IMR-90 (cell line): ENCODE measurements at regions not wholly inside any gene's neighbourhood (a gene's known extent, or its start where the extent isn't known, plus 50 kb on each side); places are given as distances from the start of the nearest gene placed in this dataset.

Experiments
- ATAC-seq: fragments of 200-7000 bp; cut with Tn5 transposase; 2 replicates; pipeline ENCODE4 v1.9.1; 2020; ENCODE audit warnings: low read depth, mild to moderate bottlenecking, moderate library complexity
- BruUV-seq: library from RNA; stranded (reverse); fragments of 400-500 nt; replicated peaks from 2 replicates; lab custom pipeline; 2021; lab: Mats Ljungman, UMichigan
- CTCF ChIA-PET: fragments of 300-600 bp; formaldehyde crosslinking; extraction: SDS; loops from one replicate; lab custom pipeline; 2021; ENCODE audit warnings: antibody characterized with exemption; lab: Yijun Ruan, JAX
- POLR2A ChIA-PET: fragments of 300-600 bp; sonication (Branson Sonifier 250); formaldehyde crosslinking; loops from one replicate; lab custom pipeline; 2022; ENCODE audit warnings: antibody characterized with exemption; ENCODE audit not compliant: unreplicated experiment; lab: Charles Lee
- DNase-seq: peaks from one replicate; pipeline ENCODE4 v3.0.0; 2013
- H2AFZ ChIP-seq: replicated peaks from 2 replicates; pipeline ENCODE3; 2013; ENCODE audit warnings: low read length, mild to moderate bottlenecking; ENCODE audit not compliant: poor library complexity
- H2AK5ac ChIP-seq: 2 replicates; pipeline ENCODE4 v1.6.1; 2013; ENCODE audit warnings: low read depth, low read length, inconsistent platforms
- H2AK9ac ChIP-seq: replicated peaks from 2 replicates; pipeline ENCODE3; 2013; ENCODE audit warnings: mild to moderate bottlenecking, low read depth, low read length, moderate library complexity; ENCODE audit not compliant: poor library complexity
- H2BK120ac ChIP-seq: 2 replicates; pipeline ENCODE4 v1.6.1; 2013; ENCODE audit warnings: low read depth, low read length, inconsistent platforms
- H2BK15ac ChIP-seq: 3 replicates; pipeline ENCODE4 v1.6.1; 2013; ENCODE audit warnings: low read depth, low read length, inconsistent platforms
- H2BK20ac ChIP-seq: 2 replicates; pipeline ENCODE4 v1.6.1; 2013; ENCODE audit warnings: low read depth, mild to moderate bottlenecking, inconsistent platforms, low read length, moderate library complexity
- H2BK5ac ChIP-seq: 2 replicates; pipeline ENCODE4 v1.6.1; 2013; ENCODE audit warnings: mild to moderate bottlenecking, low read depth, low read length, inconsistent platforms; ENCODE audit not compliant: poor library complexity, severe bottlenecking
- H3K14ac ChIP-seq: replicated peaks from 2 replicates; pipeline ENCODE4 v1.6.1; 2013; ENCODE audit warnings: low read depth, low read length, inconsistent platforms
- H3K18ac ChIP-seq: 2 replicates; pipeline ENCODE4 v1.6.1; 2013; ENCODE audit warnings: low read depth, low read length, control low read depth
- H3K23ac ChIP-seq: 2 replicates; pipeline ENCODE4 v1.6.1; 2013; ENCODE audit warnings: low read depth, low read length, inconsistent platforms
- H3K27ac ChIP-seq: 2 replicates; pipeline ENCODE4 v1.5.1; 2013; ENCODE audit warnings: mild to moderate bottlenecking, control low read depth, low read length; ENCODE audit not compliant: insufficient read depth
- H3K27me3 ChIP-seq: 2 replicates; pipeline ENCODE4 v1.6.1; 2013; ENCODE audit warnings: low read length; ENCODE audit not compliant: control insufficient read depth, insufficient read depth
- H3K36me3 ChIP-seq: 2 replicates; pipeline ENCODE4 v1.6.1; 2013; ENCODE audit warnings: low read length, mixed read lengths; ENCODE audit not compliant: control insufficient read depth, insufficient read depth
- H3K4ac ChIP-seq: 2 replicates; pipeline ENCODE4 v1.6.1; 2013; ENCODE audit warnings: low read depth, low read length, inconsistent platforms
- H3K4me1 ChIP-seq: 2 replicates; pipeline ENCODE4 v1.6.1; 2013; ENCODE audit warnings: low read length, mixed read lengths; ENCODE audit not compliant: control insufficient read depth, insufficient read depth
- H3K4me2 ChIP-seq: 2 replicates; pipeline ENCODE4 v1.6.1; 2013; ENCODE audit warnings: low read depth, mild to moderate bottlenecking, control low read depth, low read length, moderate library complexity
- H3K4me3 ChIP-seq: 2 replicates; pipeline ENCODE4 v1.5.1; 2013; ENCODE audit warnings: low read depth, mild to moderate bottlenecking, control low read depth, low read length, moderate library complexity; ENCODE audit not compliant: insufficient read depth
- H3K56ac ChIP-seq: 2 replicates; pipeline ENCODE4 v1.6.1; 2013; ENCODE audit warnings: low read length, inconsistent platforms; ENCODE audit not compliant: insufficient read depth; ENCODE audit errors: extremely low read depth
- H3K79me1 ChIP-seq, 2 experiments: 2 replicates each; pipeline ENCODE4 v1.6.1; 2013; ENCODE audit warnings: low read length in 2 of 2, inconsistent platforms in 1 of 2, low read depth in 1 of 2
- H3K9ac ChIP-seq: 2 replicates; pipeline ENCODE4 v1.6.1; 2013; ENCODE audit warnings: low read depth, low read length, control low read depth
- H3K9me1 ChIP-seq: 2 replicates; pipeline ENCODE4 v1.6.1; 2013; ENCODE audit warnings: low read length, inconsistent platforms; ENCODE audit not compliant: insufficient read depth
- H3K9me3 ChIP-seq: 2 replicates; pipeline ENCODE4 v1.6.1; 2013; ENCODE audit warnings: low read length; ENCODE audit not compliant: control insufficient read depth, insufficient read depth
- H4K20me1 ChIP-seq: 2 replicates; pipeline ENCODE4 v1.6.1; 2013; ENCODE audit warnings: low read length, inconsistent platforms; ENCODE audit not compliant: insufficient read depth
- H4K5ac ChIP-seq: 2 replicates; pipeline ENCODE4 v1.6.1; 2013; ENCODE audit warnings: mild to moderate bottlenecking, low read depth, low read length, control low read depth
- H4K8ac ChIP-seq, 2 experiments: 2 replicates each; pipeline ENCODE4 v1.6.1; 2013; ENCODE audit warnings: low read depth in 2 of 2, low read length in 2 of 2, control low read depth in 1 of 2, inconsistent platforms in 1 of 2
- H4K91ac ChIP-seq: 2 replicates; pipeline ENCODE4 v1.6.1; 2013; ENCODE audit warnings: low read depth, low read length, inconsistent platforms; ENCODE audit not compliant: insufficient read depth
- CHD1 ChIP-seq: IDR thresholded peaks from 2 replicates; pipeline ENCODE4 v1.6.1; 2012; ENCODE audit warnings: low read depth, low read length, improper control_type of control experiment
- CTCF ChIP-seq: conservative IDR thresholded peaks from 2 replicates; pipeline ENCODE4 v1.5.1; 2012; ENCODE audit warnings: mild to moderate bottlenecking, low read depth, low read length, improper control_type of control experiment
- ELK1 ChIP-seq: fragments of 150-350 bp; IDR thresholded peaks from 2 replicates; pipeline ENCODE4 v1.6.1; 2016; ENCODE audit warnings: low read depth, mild to moderate bottlenecking, low read length, moderate library complexity, borderline replicate concordance
- MAFK ChIP-seq: IDR thresholded peaks from 2 replicates; pipeline ENCODE4 v1.6.1; 2012; ENCODE audit warnings: low read depth, low read length, improper control_type of control experiment
- MXI1 ChIP-seq: IDR thresholded peaks from 2 replicates; pipeline ENCODE4 v1.6.1; 2012; ENCODE audit warnings: low read depth, mild to moderate bottlenecking, low read length, moderate library complexity, borderline replicate concordance
- NFE2L2 ChIP-seq: fragments of 150-350 bp; IDR thresholded peaks from 2 replicates; pipeline ENCODE4 v1.6.1; 2016; ENCODE audit warnings: low read depth, mild to moderate bottlenecking, low read length
- POLR2A ChIP-seq: IDR thresholded peaks from 2 replicates; pipeline ENCODE4 v1.6.1; 2012; ENCODE audit warnings: mild to moderate bottlenecking, low read depth, low read length
- RFX5 ChIP-seq: IDR thresholded peaks from 2 replicates; pipeline ENCODE4 v1.8.0; 2012; ENCODE audit warnings: low read depth, mild to moderate bottlenecking, low read length, moderate library complexity
- dilution Hi-C: fragments of 300-500 bp; cut with HindIII; formaldehyde crosslinking; loops from one replicate; pipeline ENCODE4 v1.14.3; 2018; ENCODE audit warnings: low sequenced_read_pairs; ENCODE audit not compliant: unreplicated experiment
- in situ Hi-C: fragments of 300-500 bp; cut with MboI; formaldehyde crosslinking; loops from 3 replicates; pipeline ENCODE4 v1.14.3; 2019; ENCODE audit warnings: low sequenced_read_pairs, inconsistent platforms, mixed read lengths
- intact Hi-C: fragments of 100-400 bp; cut with micrococcal nuclease; formaldehyde crosslinking; loops from 2 replicates; pipeline ENCODE4 v1.10.0; 2022

GRCh38 chr11:17145972-17146371 is 61.8 kb downstream of the PIK3C2A start:
- Histone ChIP-seq H3K56ac (no peak overlapping the region), H2BK120ac (no peak overlapping the region), H3K18ac (no peak overlapping the region), H3K4me3 (no peak overlapping the region), H3K14ac (no peak overlapping the region), H3K36me3 (peaks cover 13% of the 10 kb centered on the region), H4K5ac (no peak overlapping the region), H3K9me1 (peaks cover 4% of the 10 kb centered on the region), H3K27me3 (no peaks in the 10 kb centered on the region), H3K9ac (no peak overlapping the region), H2AK9ac (no peak overlapping the region), H4K8ac (no peak overlapping the region), H4K20me1 (no peaks in the 10 kb centered on the region), H3K4me2 (no peak overlapping the region), H3K79me1 (peaks cover 4% of the 10 kb centered on the region in 2 experiments; a peak in 3 of 4 replicates), H2AK5ac (no peak overlapping the region), H3K27ac (no peak overlapping the region), H2BK5ac (no peak overlapping the region), H3K4me1 (no peaks in the 10 kb centered on the region; the same call in 1 of the 2 replicates), H2AFZ (no peak overlapping the region), H4K91ac (no peak overlapping the region), H2BK20ac (no peak overlapping the region), H2BK15ac (no peak overlapping the region), H3K4ac (no peak overlapping the region), H3K9me3 (no peaks in the 10 kb centered on the region), H3K23ac (no peak overlapping the region)
- intact Hi-C loops, result no loop called here
- peak; percentile 20 for DNase-seq
- no TSS peak for BruUV-seq
- ATAC-seq, result no peak
- CTCF ChIA-PET, result no interaction called here
- TF ChIP-seq MAFK (no peak), MXI1 (no peak), RFX5 (no peak), CHD1 (no peak), ELK1 (no peak), POLR2A (no peak), CTCF (no peak), NFE2L2 (no peak)
- POLR2A ChIA-PET, result no interaction called here
- in situ Hi-C loops, result no loop called here
- dilution Hi-C loops, result no loop called here
